ENCODE measurements at regions not wholly inside any gene's neighbourhood (a gene's known extent, or its start where the extent isn't known, plus 50 kb on each side); places are given as distances from the start of the nearest gene placed in this dataset.

- Histone ChIP-seq H3K4me3 (ENCODE audit: insufficient read depth, low read length, poor library complexity, severe bottlenecking) (no peak overlapping the region), H3K27me3 (ENCODE audit: low read length) (0 out of 2 replicates have a peak, but pooled peaks cover 3% of the 10 kb centered on the region), H3K36me3 (ENCODE audit: low read length) (no peaks in the 10 kb centered on the region), H3F3A (ENCODE audit: insufficient read depth) (no peaks in the 10 kb centered on the region), H3K4me2 (ENCODE audit: low read depth, low read length, poor library complexity, severe bottlenecking) (no peak overlapping the region), H4K20me1 (ENCODE audit: low read depth, low read length) (no peaks in the 10 kb centered on the region), H3K27ac (ENCODE audit: low read depth, low read length) (no peak overlapping the region), H3K9me3 (ENCODE audit: insufficient read depth, low read length) (no peaks in the 10 kb centered on the region), H3K79me2 (ENCODE audit: insufficient read depth, low read length) (no peaks in the 10 kb centered on the region), H3K9me2 (replicated peaks; ENCODE audit: insufficient read depth, low read length) (no peaks in the 10 kb centered on the region), H2AFZ (ENCODE audit: low read depth, low read length, severe bottlenecking) (no peak overlapping the region), H3K9ac (ENCODE audit: low read length) (no peak overlapping the region)
- TF ChIP-seq CTCF (IDR thresholded peaks at IDR 0.05; ENCODE audit: insufficient read depth, low read length, poor library complexity, severe bottlenecking) = no peak
- no peak for TF ChIP-seq EZH2phosphoT487 (conservative IDR thresholded peaks at IDR 0.05; ENCODE audit: low read length)
Observed at GRCh38 chr5:167576126-167576525, 715.3 kb upstream of the WWC1 start.

DNA sequence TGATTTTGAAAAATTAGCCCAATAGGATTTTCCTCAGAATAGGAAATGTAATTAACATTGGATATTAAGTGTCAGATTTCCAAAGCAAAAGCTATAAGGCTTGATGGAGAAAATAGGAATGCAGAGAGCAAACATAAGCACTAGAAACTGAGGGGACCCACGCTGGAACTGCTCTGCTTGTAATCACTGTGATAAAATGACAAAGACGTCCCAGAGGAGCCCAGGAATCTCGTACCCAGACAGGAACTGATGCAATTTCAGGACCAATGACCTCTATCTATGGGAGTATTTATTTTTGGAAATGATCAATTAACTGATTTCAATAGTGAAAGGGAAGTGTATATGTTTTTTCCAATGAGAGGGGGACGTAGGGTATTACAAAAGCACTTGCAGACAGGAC is 714.5 kb upstream of the WWC1 start:
- Histone ChIP-seq H3K9me2 (replicated peaks; ENCODE audit: insufficient read depth, low read length) (no peaks in the 10 kb centered on the region), H3F3A (ENCODE audit: insufficient read depth) (no peaks in the 10 kb centered on the region), H3K4me2 (ENCODE audit: low read depth, low read length, poor library complexity, severe bottlenecking) (no peak overlapping the region), H3K9me3 (ENCODE audit: insufficient read depth, low read length) (no peaks in the 10 kb centered on the region), H3K27ac (ENCODE audit: low read depth, low read length) (no peak overlapping the region), H3K79me2 (ENCODE audit: insufficient read depth, low read length) (no peaks in the 10 kb centered on the region), H3K36me3 (ENCODE audit: low read length) (no peaks in the 10 kb centered on the region), H2AFZ (ENCODE audit: low read depth, low read length, severe bottlenecking) (no peak overlapping the region), H3K27me3 (ENCODE audit: low read length) (0 out of 2 replicates have a peak, but pooled peaks cover 3% of the 10 kb centered on the region), H3K9ac (ENCODE audit: low read length) (no peak overlapping the region), H4K20me1 (ENCODE audit: low read depth, low read length) (no peaks in the 10 kb centered on the region), H3K4me3 (ENCODE audit: insufficient read depth, low read length, poor library complexity, severe bottlenecking) (no peak overlapping the region)
- no peak for TF ChIP-seq EZH2phosphoT487 (conservative IDR thresholded peaks at IDR 0.05; ENCODE audit: low read length)
- no peak for TF ChIP-seq CTCF (IDR thresholded peaks at IDR 0.05; ENCODE audit: insufficient read depth, low read length, poor library complexity, severe bottlenecking)

- H3K4me3 ChIP-seq (ENCODE audit: insufficient read depth, low read length, poor library complexity, severe bottlenecking) = no peak overlapping the region
- H3K27ac ChIP-seq (ENCODE audit: low read depth, low read length) = no peak overlapping the region
- H3K9me2 ChIP-seq (replicated peaks; ENCODE audit: insufficient read depth, low read length) = no peaks in the 10 kb centered on the region
- H3K79me2 ChIP-seq (ENCODE audit: insufficient read depth, low read length) = no peaks in the 10 kb centered on the region
- no peak overlapping the region for H3K4me2 ChIP-seq (ENCODE audit: low read depth, low read length, poor library complexity, severe bottlenecking)
- H3K27me3 ChIP-seq (ENCODE audit: low read length) = 0 out of 2 replicates have a peak, but pooled peaks cover 3% of the 10 kb centered on the region
- H4K20me1 ChIP-seq (ENCODE audit: low read depth, low read length) = no peaks in the 10 kb centered on the region
- H3K36me3 ChIP-seq (ENCODE audit: low read length) = no peaks in the 10 kb centered on the region
- H2AFZ ChIP-seq (ENCODE audit: low read depth, low read length, severe bottlenecking) = no peak overlapping the region
- TF ChIP-seq CTCF (IDR thresholded peaks at IDR 0.05; ENCODE audit: insufficient read depth, low read length, poor library complexity, severe bottlenecking) (no peak), EZH2phosphoT487 (conservative IDR thresholded peaks at IDR 0.05; ENCODE audit: low read length) (no peak)
- no peak overlapping the region for H3K9ac ChIP-seq (ENCODE audit: low read length)
- H3K9me3 ChIP-seq (ENCODE audit: insufficient read depth, low read length) = no peaks in the 10 kb centered on the region
- no peaks in the 10 kb centered on the region for H3F3A ChIP-seq (ENCODE audit: insufficient read depth)
Observed at GRCh38 chr5:167577616-167578015, 713.8 kb upstream of the WWC1 start.

Measured in SU-DHL-6 (cell line).